ENCODE measurements at regions not wholly inside any gene's neighbourhood (a gene's known extent, or its start where the extent isn't known, plus 50 kb on each side); places are given as distances from the start of the nearest gene placed in this dataset.

GRCh38 chr20:61049684-61050083, 202.4 kb upstream of the CDH4 start:
- no peak for DNase-seq (ENCODE audit: low read depth)

DNA sequence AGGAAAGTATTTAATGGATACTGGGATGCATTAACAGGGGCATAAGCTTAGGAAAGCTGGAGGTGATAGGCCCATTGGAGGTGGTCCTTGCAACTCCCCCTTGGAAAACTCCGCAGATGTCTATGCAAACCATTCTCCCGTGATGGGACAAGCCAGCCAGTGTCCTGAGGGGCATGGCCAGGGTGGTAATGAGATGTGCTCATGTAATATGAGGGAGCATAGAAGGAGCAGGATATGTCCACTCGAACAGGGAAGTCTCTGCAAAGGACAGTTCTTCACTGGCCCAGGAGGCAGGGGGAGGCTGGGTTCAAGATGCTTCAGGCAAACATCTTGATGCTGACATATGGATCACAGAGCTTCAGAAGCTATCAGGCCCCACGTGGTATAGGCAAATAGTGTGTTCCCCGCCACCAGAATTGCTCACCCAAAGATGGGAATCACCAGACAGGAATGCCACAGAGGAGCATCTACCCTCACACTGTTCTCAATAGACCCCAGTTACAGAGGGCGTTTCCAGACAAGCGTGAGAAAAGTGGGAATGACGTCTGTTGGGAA, 201.6 kb upstream of the CDH4 start:
- no peak for DNase-seq (ENCODE audit: low read depth)

DNA sequence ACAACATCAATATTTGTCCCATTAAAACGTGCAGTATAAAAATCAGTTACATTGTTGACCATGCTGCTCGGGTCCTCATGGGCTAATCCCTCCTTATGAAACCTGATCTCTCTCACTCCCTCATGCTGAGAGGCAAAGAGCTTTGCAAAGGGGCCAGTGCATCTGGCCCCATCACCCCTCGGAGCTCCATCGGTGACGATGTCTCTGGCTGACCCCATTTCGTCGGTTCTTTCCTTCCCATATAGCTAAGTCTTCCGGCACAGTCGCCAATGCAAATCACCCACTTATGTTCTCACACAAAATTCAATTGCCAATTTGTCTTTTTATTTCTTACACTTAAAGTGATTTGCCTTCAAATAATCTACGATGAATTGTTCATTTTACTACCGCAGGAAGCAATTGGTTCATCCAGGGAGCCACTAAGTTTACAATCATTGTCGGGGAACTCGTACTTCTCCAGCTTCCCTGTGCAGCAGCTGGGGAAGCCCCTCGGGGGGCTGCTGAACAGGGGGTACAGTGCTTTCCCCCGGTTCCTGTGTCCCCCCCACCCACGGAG, 199.8 kb upstream of the CDH4 start:
- no peak for DNase-seq (ENCODE audit: low read depth)

DNA sequence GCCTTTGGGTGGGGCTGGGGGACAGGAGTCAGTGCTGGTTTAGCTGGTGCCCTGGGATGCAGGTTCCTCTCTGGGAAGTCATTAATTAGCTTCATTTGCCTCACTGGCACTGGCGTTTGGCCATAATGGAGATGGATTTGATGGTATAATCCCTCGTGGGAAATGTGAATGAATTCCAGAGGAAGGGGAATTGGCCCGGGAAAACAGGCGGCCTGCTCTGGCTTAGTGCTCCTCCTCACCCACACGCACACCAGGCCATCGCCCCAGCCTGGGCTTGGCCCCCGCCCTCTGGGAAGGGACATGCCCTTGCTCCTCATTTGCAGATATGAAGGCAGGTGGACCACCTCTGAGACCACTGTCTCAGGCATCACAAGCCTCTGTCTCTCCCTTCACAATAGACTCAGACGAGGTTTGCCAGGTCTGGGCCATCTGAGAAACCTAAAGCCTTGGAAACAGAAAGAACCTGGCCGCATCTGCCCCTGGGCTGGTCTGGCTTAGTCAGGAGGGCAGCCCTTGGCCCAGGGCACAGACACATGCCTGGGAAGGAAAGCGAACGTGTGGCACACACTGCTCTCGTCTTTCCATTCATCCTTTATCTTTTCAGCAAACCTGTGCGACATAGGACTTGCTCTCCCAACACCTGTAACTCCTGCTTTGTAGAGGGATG, 199.2 kb upstream of the CDH4 start:
- no peak for DNase-seq (ENCODE audit: low read depth)

DNA sequence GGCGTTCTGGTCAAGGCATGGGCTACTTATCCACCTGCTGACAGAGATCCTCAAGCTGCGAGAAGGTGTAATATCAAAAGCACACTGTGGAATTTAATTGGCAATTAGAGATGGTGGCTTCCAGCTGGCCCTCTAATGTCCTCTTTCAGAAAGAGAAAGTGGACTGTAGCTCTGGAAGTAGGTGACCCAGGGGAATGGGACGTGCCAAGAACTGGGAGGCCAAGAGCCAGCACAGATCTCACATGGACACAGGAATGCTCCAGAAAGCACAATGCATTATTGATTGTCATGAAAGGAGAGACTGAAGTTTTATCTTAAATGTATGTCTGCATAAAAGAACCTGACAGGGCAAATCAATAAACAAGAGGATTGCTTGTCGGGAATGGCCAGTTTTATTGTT, 198.6 kb upstream of the CDH4 start:
- no peak for DNase-seq (ENCODE audit: low read depth)

- no peak for DNase-seq (ENCODE audit: low read depth)
Observed at GRCh38 chr20:61053889-61054288, 198.2 kb upstream of the CDH4 start.

DNA sequence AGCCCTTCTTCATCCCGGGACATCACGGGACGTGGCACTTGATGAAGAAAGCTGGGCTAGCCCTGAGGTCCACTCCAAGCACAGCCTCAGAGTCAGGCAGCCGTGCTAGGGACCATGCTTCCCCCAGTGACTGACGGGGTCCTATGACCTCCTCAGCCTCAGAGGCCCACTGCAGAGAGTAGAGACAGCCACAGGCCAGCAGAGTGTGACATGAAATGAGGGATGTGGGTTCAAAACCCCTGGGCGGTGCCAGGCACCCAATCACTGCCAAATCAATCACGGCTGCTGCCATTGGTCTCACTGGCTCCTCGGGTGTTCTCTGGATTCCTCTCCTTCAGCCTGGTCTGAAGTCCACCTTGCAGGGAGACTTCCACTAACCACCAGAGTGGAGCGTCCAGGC, 197.7 kb upstream of the CDH4 start:
- DNase-seq (ENCODE audit: low read depth) = no peak

DNA sequence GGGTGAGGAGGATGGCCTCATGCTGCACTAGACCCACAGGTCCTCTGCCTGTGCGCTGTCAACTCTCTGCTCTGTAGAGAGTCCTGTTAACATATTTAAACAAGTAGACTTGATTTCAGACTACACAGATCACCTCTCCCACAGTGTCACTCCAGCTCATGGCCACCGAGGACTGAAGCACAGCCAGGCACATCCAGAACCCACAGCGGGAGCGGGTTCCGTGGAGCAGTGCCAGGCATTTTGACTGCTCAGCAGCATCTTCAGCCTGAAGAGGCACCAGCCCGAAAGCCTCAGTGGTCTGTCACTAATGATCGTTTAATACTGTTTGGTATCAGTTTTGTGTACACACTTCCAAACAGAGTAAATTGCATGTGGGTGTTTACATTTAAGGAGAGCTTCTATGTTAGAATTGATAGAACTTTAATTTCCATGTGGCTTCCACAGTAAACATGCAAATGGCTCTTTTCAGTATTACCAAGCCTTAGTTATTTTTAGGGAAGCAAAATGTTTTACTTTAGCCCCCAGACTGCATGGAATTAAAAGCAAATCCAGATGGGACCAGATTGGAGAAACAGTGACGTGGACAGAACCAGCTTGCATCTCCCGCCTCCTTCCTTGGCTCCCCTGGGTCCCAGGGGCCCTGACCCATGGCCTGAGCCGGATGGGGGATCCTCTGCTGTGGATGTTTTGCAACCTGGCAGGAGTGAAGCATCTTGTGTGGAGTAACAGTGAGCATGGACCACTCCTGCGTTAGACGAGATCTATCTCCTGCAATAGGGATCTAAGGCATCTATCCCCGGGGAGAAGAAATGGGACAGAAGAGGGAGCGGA, 196.7 kb upstream of the CDH4 start:
- no peak for DNase-seq (ENCODE audit: low read depth)

GRCh38 chr20:61056116-61056515, 195.9 kb upstream of the CDH4 start:
- DNase-seq (ENCODE audit: low read depth) = no peak

DNA sequence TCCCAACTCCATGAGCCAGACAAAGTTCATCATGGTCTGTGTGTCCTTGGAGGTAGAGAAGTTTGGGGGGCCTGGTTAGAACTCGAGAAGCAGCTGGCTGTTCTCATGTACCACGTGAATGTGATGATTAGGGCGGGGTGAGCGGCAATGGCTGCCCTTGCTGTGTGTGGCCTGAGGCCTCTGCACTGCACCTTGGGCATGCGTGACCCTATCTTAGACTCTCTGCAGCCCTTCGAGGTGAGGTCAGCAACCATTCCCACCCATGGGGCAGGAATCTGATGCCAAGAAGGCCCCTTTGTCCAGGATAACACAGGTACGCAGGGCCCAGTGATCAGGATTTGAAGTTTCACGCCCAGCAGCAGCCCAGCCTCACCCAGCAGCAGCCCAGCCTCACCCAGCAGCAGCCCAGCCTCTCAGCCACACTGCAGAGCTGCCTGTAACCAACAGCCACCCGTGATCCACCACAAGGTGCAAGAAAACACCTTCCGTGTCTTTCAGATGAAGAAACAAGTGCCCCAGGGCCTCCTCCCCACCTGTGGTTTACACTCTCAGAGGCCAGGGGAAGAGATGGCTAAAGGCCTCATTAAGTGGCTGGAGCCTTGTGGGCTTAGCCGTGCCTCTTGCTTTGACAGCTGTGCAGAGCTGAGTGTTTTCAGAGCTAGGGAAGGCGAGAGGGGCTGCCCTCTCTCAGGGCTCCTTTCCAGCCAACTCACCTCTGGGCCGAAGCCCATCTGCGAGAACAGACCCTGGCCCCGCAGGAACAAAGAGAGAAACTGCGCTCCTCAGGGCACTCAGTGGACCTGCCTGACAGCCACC, 195.2 kb upstream of the CDH4 start:
- no peak for DNase-seq (ENCODE audit: low read depth)

GRCh38 chr20:61057443-61058121, 194.5 kb upstream of the CDH4 start:
- no peak for DNase-seq (ENCODE audit: low read depth)

GRCh38 chr20:61061981-61062380, 190.1 kb upstream of the CDH4 start:
- no peak for DNase-seq (ENCODE audit: low read depth)

- no peak for DNase-seq (ENCODE audit: low read depth)
Observed at GRCh38 chr20:61065853-61066252, 186.2 kb upstream of the CDH4 start.

- DNase-seq (ENCODE audit: low read depth) = no peak
Observed at GRCh38 chr20:61066526-61066925, 185.5 kb upstream of the CDH4 start.

DNA sequence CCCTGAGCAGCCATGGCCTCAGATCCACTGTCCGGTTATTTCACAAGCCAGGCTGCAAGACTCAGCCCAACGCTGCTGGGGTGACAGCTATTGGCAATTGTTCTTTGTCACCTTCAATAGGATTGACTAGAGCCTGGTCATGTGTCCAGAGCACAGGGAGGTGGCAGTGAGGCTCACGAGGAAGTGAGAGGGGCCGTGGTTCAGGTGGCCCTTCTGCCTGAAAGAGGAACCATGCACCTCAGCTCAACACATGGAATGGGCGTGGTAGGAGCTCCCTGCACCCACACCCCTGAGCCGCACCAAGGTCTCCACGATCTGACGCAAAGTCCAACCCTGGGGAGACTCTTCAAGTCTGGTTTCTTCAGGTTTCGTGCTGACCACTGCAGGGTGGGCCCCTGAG, 184.8 kb upstream of the CDH4 start:
- no peak for DNase-seq (ENCODE audit: low read depth)

DNA sequence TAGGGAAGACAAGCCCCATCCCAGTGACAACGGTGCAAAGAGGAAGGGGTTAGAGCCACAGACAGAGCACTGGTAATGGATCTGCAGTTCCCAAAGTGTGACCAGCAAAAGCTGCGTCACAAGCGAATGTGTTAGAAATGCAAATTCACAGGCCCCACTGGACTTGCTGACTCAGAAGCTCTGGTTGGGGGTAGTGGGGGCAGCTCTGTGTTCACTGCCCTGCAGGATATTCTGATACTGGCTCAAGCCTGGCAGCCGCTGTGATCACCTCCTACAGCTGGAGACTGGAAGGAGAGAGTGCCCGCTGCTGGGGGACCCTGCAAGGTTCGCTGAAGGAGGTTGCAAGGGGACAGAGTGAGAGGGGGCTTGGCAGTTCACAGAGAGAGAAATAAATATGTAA, 179.7 kb upstream of the CDH4 start:
- no peak for DNase-seq (ENCODE audit: low read depth)

DNA sequence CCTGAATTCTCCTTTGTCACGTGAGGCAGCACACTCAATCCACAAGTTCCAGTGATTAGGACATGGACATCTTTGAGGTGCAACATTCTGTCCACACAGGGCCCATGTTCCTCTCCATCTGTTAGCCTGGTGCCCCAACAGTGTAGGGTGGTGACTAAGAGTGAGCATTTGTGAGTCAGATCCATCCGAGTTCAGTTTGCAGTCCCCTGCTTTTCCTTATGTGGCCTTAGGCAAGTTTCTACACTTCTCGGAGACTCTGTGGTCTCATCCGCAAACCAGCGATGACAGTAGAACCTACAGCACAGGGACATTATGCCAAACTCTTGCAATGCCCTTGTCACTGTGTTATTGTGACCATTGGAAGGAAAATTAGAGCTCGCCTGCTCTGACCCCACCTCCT, 178.7 kb upstream of the CDH4 start:
- no peak for DNase-seq (ENCODE audit: low read depth)

- DNase-seq (ENCODE audit: low read depth) = no peak
Observed at GRCh38 chr20:61082720-61083119, 169.3 kb upstream of the CDH4 start.

GRCh38 chr20:61083431-61083830, 168.6 kb upstream of the CDH4 start:
- no peak for DNase-seq (ENCODE audit: low read depth)

DNA sequence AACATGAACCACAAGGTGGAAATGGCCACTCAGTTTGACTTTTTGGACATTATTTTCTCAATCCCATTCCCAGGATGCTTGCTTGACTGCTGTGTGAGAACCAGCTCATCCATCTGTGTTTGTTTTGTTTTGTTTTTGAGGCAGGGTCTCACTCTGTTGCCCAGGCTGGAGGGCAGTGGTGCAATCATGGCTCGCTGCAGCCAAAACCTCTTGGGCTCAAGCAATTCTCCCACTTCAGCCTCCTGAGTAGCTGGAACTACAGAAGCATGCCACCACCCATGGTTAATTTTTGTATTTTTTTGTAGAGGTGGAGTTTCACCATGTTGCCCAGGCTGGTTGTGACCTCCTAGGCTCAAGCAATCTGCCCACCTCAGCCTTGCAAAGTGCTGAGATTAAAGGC, 166.0 kb upstream of the CDH4 start:
- DNase-seq (ENCODE audit: low read depth) = no peak

- no peak for DNase-seq (ENCODE audit: low read depth)
Observed at GRCh38 chr20:61090541-61090940, 161.5 kb upstream of the CDH4 start.

GRCh38 chr20:61092251-61092650, 159.8 kb upstream of the CDH4 start:
- DNase-seq (ENCODE audit: low read depth) = no peak
